MM.1S (cell line): ENCODE measurements at regions not wholly inside any gene's neighbourhood (a gene's known extent, or its start where the extent isn't known, plus 50 kb on each side); places are given as distances from the start of the nearest gene placed in this dataset.

Source experiments
- EZH2 ChIP-seq: fragments of 300-600 bp; sonication (generic); optimal IDR thresholded peaks from 2 replicates; pipeline ENCODE3; 2017; ENCODE audit warnings: low read depth, mild to moderate bottlenecking, antibody characterized with exemption, low read length, mixed read lengths
- EZH2phosphoT487 ChIP-seq: fragments of 300-600 bp; sonication (generic); IDR thresholded peaks from 2 replicates; pipeline ENCODE4 v1.6.1; 2018; ENCODE audit warnings: antibody characterized with exemption, low read length
- TF ChIP-seq, protein P1 (sequence below): fragments of 300-600 bp; sonication (generic); IDR thresholded peaks from 2 replicates; pipeline ENCODE4 v1.5.1; 2016; ENCODE audit warnings: antibody characterized with exemption, low read length, mixed read lengths

DNA sequence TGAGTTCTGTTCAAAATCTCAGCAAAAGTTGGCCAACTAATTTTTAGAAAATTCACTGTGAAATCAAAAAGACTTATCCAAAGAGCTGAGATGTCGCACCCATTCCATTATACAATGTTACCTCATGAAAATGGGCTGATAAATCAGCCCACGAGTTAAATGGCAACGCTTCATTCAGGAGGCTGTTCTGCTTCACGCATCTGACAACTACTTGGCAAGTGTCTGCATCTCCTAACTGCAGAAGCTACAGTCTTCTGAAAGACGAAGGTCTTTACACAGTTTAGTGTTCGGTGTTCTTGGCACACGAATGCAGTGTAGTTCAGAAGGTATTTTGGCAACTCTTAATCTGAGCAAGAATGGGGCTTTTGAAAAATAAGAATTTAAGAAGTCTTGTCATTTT, 166.6 kb upstream of the DKK2 start:
- TF ChIP-seq EZH2phosphoT487 (no peak), EZH2 (no peak)
- TF ChIP-seq, protein P1, sequence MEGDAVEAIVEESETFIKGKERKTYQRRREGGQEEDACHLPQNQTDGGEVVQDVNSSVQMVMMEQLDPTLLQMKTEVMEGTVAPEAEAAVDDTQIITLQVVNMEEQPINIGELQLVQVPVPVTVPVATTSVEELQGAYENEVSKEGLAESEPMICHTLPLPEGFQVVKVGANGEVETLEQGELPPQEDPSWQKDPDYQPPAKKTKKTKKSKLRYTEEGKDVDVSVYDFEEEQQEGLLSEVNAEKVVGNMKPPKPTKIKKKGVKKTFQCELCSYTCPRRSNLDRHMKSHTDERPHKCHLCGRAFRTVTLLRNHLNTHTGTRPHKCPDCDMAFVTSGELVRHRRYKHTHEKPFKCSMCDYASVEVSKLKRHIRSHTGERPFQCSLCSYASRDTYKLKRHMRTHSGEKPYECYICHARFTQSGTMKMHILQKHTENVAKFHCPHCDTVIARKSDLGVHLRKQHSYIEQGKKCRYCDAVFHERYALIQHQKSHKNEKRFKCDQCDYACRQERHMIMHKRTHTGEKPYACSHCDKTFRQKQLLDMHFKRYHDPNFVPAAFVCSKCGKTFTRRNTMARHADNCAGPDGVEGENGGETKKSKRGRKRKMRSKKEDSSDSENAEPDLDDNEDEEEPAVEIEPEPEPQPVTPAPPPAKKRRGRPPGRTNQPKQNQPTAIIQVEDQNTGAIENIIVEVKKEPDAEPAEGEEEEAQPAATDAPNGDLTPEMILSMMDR, result no peak
